HG03097 (cell line): ENCODE measurements at regions not wholly inside any gene's neighbourhood (a gene's known extent, or its start where the extent isn't known, plus 50 kb on each side); places are given as distances from the start of the nearest gene placed in this dataset.

Experiments
- ATAC-seq: cut with Tn5 transposase; IDR thresholded peaks from one replicate; pipeline ENCODE4 v1.9.1; 2021; ENCODE audit not compliant: unreplicated experiment, low FRiP score

- no peak for ATAC-seq
Observed at GRCh38 chr19:31402529-31403316, 53.5 kb upstream of the TSHZ3 start.

DNA sequence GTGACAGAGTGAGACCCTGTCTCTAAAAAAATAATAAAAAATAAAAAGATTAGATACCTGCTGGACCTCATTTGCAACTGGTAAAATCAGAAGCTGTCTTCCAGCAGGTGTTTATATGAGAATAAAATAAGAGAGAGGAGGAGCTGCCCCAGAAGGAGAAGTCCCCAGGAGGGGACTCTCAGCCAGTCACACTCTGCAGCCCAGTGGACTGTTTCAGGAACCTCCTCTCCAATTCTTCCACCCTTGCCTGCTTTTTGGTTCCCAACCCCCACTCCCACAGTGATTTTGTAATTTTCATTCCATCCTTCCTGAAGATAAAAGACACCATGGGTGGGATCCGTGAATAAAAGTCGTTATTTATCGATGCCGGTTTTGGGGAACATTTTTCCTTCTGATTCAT, 56.9 kb upstream of the TSHZ3 start:
- ATAC-seq = no peak

GRCh38 chr19:31408460-31409124, 59.4 kb upstream of the TSHZ3 start:
- no peak for ATAC-seq

DNA sequence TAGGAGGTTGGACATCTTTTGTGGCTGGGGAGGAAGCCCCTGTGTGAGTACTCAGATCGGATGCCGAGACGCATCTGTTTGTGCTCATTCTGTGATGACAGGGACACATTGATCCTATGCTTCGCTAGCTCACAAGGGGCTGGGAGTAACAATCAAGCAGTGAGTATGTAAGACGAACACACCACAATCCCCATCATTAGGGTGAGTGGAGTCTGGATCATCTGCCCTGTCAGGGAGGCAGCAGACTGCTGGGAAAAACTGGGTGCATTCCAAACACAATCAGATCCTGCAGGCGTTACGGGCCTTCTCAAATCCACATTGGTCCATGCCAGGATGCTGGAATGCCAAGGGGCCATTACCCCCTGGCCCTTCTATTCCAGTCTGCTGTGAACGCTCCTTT, 64.1 kb upstream of the TSHZ3 start:
- no peak for ATAC-seq

DNA sequence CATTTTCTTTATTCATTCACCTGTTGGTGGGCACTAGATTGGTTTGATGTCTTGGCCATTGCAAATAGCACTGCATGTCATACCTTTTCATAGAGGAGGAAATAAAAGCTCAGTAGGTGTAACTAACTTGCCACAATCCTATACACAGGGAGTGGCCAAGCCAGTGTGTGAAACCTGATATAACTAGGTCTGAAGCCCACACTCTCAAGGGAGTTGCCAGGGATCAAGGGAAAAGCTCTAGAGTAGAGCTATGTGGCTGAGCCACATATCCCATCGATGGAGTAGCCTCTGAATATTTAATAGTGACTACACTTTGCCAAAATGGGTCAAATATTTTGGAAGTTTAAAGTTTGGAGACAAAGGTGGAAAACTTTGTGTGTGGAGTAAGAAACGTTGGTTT, 66.1 kb upstream of the TSHZ3 start:
- ATAC-seq = no peak

- ATAC-seq = no peak
Observed at GRCh38 chr19:31416548-31416947, 67.3 kb upstream of the TSHZ3 start.

- no peak for ATAC-seq
Observed at GRCh38 chr19:31418055-31418454, 68.8 kb upstream of the TSHZ3 start.

- ATAC-seq = no peak
Observed at GRCh38 chr19:31418692-31419430, 69.6 kb upstream of the TSHZ3 start.

DNA sequence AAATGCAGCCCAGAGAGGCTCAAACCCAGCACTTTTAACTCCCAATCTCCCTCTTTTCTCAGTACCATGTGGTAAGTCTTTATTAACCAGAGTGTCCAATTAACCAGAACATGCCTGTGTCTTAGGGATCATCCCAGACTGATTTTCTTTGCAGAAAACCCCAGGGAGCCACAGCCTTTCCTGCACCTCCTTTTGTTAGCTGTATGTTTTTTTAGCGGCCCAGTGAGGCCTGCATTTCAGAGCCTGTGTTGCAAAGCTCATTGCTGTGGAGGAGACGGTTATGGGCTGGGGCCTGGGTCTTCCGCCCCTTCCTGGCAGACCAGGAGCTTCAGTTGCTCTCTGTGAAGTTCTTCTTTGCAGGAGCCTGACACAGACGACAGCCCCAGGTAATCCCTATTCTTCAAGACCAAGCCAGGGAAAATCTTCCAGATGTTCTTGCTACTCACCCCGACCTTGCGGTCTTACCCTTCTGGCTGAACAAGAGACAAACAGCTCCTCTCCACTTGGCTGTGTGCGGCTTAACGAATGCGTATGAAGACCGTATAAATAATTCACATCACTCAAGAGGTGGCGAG, 70.7 kb upstream of the TSHZ3 start:
- ATAC-seq = no peak

GRCh38 chr19:31421082-31421481, 71.8 kb upstream of the TSHZ3 start:
- no peak for ATAC-seq

DNA sequence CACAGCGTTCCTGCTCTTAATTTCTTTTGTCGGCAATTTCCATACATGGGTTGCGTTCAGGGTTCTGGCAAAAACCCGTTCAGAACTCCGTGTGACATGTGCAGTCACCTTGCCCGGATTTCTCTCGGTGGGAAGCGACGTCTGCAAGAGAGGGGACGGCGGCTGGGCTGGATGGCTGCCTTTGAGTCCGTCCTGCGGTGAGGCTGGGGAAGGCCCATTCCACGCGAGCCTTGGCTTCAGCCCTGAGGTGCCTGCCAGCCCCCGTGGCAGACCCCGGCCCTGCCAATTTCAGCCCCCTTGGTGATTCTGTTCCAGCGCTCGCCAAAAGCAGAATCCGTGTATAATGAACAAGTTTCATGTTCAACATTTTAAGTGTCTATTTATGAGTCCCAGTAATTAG, 72.6 kb upstream of the TSHZ3 start:
- ATAC-seq = no peak

GRCh38 chr19:31423896-31424295, 74.7 kb upstream of the TSHZ3 start:
- ATAC-seq = no peak

GRCh38 chr19:31424861-31425620, 75.8 kb upstream of the TSHZ3 start:
- ATAC-seq = no peak

GRCh38 chr19:31427857-31428256, 78.6 kb upstream of the TSHZ3 start:
- ATAC-seq = no peak

DNA sequence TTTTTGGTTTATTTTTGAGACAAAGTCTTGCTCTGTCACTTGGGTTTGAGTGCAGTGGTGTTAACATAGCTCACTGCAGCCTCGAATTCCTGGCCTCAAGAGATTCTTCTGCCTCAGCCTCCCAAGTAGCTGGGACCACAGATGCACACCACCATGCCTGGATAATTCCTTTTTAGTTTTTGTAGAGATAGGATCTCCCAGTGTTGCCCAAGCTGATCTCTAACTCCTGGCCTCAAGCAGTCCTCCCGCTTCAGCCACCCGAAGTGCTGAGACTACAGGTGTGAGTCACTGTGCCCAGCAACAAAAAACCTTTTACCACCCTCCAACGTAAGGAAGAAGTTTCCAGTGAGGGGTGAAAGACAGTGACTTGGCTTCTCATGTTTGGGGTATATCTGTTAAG, 81.1 kb upstream of the TSHZ3 start:
- no peak for ATAC-seq

- ATAC-seq = no peak
Observed at GRCh38 chr19:31432201-31432810, 83.1 kb upstream of the TSHZ3 start.

DNA sequence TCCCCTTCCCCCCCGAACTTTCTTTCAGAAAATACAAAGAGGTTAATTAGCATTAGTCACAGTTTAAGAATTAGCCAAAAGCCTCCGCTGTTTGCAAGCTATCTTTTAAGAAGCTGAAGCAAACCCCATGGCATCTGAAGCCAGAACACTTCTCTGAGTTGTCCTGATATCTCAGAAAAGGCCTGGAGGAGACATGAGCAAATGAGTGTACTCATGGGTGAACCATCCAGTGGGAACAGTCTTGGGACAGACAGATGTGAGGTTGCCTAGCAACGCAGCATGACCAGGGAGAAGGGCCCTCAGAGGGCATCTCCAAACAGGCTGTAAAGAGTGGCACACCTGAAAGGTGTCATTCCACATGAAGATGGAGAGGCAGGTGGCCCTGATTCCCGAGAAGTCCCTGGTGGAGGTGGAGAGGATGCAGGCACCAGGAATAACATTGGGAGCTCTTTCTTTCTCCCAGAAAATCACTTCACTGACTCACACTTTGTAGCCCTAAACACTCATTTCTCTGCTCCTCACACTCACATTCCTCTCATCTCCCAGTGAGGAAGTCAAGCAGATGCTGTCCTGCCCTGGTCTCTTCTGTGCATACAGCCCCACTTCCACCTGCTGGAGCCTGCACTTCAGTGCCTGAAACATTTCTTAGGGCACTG, 87.0 kb upstream of the TSHZ3 start:
- ATAC-seq = no peak

GRCh38 chr19:31438401-31439269, 89.4 kb upstream of the TSHZ3 start:
- ATAC-seq = no peak

GRCh38 chr19:31439270-31439573, 90.0 kb upstream of the TSHZ3 start:
- no peak for ATAC-seq
